ENCODE measurements at regions not wholly inside any gene's neighbourhood (a gene's known extent, or its start where the extent isn't known, plus 50 kb on each side); places are given as distances from the start of the nearest gene placed in this dataset.

- no peak for TF ChIP-seq FOXP2 (optimal IDR thresholded peaks at IDR 0.05; ENCODE audit: borderline replicate concordance, extremely low read depth, extremely low read length, insufficient read depth)
- no peak for TF ChIP-seq SIN3A (IDR thresholded peaks at IDR 0.05; ENCODE audit: borderline replicate concordance, insufficient read depth, low read length)
- TF ChIP-seq REST (IDR thresholded peaks at IDR 0.05; ENCODE audit: insufficient read depth in 1 of 2, low read depth in 2 of 2, low read length in 2 of 2), result no peak
- no peak for TF ChIP-seq POLR2AphosphoS5 (IDR thresholded peaks at IDR 0.05; ENCODE audit: low read depth, low read length)
- no peak for TF ChIP-seq TAF1 (IDR thresholded peaks at IDR 0.05; ENCODE audit: borderline replicate concordance, insufficient read depth, low read length)
Observed at GRCh38 chr17:77509599-77509998, 368.8 kb downstream of the SEC14L1 start.

- TF ChIP-seq SIN3A (IDR thresholded peaks at IDR 0.05; ENCODE audit: borderline replicate concordance, insufficient read depth, low read length) (no peak), POLR2AphosphoS5 (IDR thresholded peaks at IDR 0.05; ENCODE audit: low read depth, low read length) (no peak), REST (IDR thresholded peaks at IDR 0.05; ENCODE audit: insufficient read depth in 1 of 2, low read depth in 2 of 2, low read length in 2 of 2) (no peak), TAF1 (IDR thresholded peaks at IDR 0.05; ENCODE audit: borderline replicate concordance, insufficient read depth, low read length) (no peak), FOXP2 (optimal IDR thresholded peaks at IDR 0.05; ENCODE audit: borderline replicate concordance, extremely low read depth, extremely low read length, insufficient read depth) (no peak)
Observed at GRCh38 chr17:77510133-77510796, 369.5 kb downstream of the SEC14L1 start.

GRCh38 chr17:77511514-77512061 lies 370.8 kb downstream of the SEC14L1 start:
- no peak for TF ChIP-seq SIN3A (IDR thresholded peaks at IDR 0.05; ENCODE audit: borderline replicate concordance, insufficient read depth, low read length)
- TF ChIP-seq REST (IDR thresholded peaks at IDR 0.05; ENCODE audit: insufficient read depth in 1 of 2, low read depth in 2 of 2, low read length in 2 of 2), result no peak
- no peak for TF ChIP-seq POLR2AphosphoS5 (IDR thresholded peaks at IDR 0.05; ENCODE audit: low read depth, low read length)
- no peak for TF ChIP-seq TAF1 (IDR thresholded peaks at IDR 0.05; ENCODE audit: borderline replicate concordance, insufficient read depth, low read length)

- TF ChIP-seq FOXP2 (optimal IDR thresholded peaks at IDR 0.05; ENCODE audit: borderline replicate concordance, extremely low read depth, extremely low read length, insufficient read depth) (no peak), REST (IDR thresholded peaks at IDR 0.05; ENCODE audit: insufficient read depth in 1 of 2, low read depth in 2 of 2, low read length in 2 of 2) (no peak), POLR2AphosphoS5 (IDR thresholded peaks at IDR 0.05; ENCODE audit: low read depth, low read length) (no peak), SIN3A (IDR thresholded peaks at IDR 0.05; ENCODE audit: borderline replicate concordance, insufficient read depth, low read length) (no peak), TAF1 (IDR thresholded peaks at IDR 0.05; ENCODE audit: borderline replicate concordance, insufficient read depth, low read length) (no peak)
Observed at GRCh38 chr17:77512062-77512946, 371.5 kb downstream of the SEC14L1 start.

Data from PFSK-1 (cell line).